HG02623 (cell line): ENCODE measurements at regions not wholly inside any gene's neighbourhood (a gene's known extent, or its start where the extent isn't known, plus 50 kb on each side); places are given as distances from the start of the nearest gene placed in this dataset.
A peak's percentile ranks its signal among the peaks of the same experiment; 100 is the strongest.

ENCODE experiments used
- ATAC-seq: cut with Tn5 transposase; IDR thresholded peaks from one replicate; pipeline ENCODE4 v1.9.1; 2021; ENCODE audit warnings: moderate library complexity; ENCODE audit not compliant: unreplicated experiment

- ATAC-seq: no peak
These were observed 219.8 kb downstream of the ETS1 start for GRCh38 chr11:128367573-128367972.

GRCh38 chr11:128365044-128365443 is 222.3 kb downstream of the ETS1 start:
- ATAC-seq: no peak

GRCh38 chr11:128361451-128362020 is 225.8 kb downstream of the ETS1 start:
- ATAC-seq: no peak

DNA sequence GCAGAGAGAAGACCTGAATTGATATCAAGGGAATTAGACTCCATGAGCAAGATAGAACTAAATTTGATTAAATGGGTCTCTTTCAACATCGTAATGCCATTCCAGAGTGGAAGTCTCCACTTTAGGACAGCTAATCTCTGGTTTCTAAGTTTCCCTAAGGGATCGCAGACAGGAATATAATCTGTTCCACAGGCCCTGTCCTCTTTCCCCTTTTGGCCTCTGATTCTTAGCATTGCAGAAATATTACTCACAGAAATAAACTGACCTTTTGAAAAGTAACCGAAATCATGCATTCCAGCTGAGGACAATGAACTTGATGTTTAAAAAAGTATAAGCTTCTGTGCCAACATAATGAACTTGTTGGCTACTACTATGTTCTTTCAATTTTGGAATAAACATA is 227.8 kb downstream of the ETS1 start:
- no peak for ATAC-seq

GRCh38 chr11:128357073-128357472 is 230.3 kb downstream of the ETS1 start:
- no peak for ATAC-seq

- ATAC-seq: no peak
These were observed 231.8 kb downstream of the ETS1 start for GRCh38 chr11:128355558-128355957.

DNA sequence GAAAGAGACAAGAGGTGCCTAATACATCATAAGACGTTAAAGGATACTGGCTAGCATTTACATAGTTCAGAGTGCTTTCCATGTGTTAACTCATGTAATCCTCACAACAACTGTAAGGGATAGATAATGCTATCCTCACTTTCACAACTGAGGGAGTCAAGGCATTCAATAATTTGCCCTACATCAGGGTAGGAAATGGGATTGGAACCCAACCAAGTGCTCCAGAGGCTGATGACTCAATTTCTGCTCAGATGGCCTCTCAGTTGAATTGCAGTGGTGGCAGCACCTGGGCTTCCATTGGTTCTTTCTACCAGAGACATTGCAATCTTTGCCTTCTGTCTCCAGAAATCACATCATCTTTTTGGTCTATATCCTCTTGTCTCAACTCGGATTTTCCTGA is 232.9 kb downstream of the ETS1 start:
- ATAC-seq: no peak

DNA sequence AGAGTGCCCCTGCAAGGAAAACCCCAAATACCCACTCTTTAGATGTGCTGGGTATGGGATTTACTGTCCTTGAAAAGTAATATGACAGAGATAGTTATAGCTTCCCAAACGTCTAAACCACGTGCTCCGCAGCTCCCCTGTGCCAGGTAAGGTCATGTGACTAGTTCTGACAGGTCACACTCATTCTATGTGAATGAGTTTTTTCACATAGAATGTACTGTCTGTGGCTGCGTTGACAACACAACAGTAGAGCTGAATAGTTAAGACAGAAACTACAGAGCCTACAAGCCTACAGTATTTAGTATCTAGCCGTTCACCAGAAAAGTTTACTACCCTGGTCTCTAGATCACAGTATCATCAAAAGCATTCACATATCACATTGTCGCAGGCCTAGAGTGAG is 236.2 kb downstream of the ETS1 start:
- no peak for ATAC-seq

DNA sequence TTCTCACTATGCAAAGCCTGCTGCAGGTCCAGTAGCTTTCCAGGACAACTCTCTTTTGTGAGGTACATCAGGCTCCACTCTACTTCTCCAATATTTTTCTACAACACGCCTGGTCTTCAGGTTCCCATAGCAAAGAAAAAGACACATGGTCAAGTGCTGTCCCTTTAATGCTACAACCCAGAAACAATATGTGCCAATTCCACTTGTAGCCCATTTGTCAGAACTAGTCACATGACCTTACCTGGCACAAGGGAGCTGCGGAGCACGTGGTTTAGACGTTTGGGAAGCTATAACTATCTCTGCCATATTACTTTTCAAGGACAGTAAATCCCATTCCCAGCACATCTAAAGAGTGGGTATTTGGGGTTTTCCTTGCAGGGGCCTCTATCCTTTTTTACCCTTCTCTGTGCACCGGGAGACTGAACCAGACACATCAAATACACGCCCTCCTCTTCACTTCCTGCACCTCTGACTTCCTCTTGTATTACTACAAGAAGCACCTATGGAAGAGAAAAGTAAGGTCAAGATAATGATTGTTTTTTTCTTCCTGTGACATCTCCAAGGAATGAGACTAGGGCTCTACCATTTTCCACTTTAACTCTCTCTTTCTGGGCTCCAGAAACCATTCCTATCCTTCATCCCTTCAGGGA is 237.6 kb downstream of the ETS1 start:
- ATAC-seq: no peak

DNA sequence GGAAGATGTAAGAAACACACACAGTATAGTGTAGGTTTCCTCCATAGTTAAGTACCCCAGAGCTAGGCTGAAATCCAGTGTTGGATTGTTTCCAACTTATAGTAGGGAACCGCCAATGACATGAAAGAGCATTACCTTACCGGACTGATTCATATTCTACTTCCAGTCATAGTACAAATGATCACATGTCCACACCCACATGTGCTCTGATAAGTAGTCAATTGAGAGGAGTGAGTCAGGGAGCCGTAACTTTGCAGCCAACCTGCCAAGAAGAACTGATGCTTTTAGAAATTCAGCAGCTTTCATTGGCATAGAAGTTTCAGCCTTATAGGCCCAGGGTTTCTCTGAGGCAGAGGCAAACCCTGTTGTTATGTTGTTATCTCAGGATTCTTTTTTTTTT is 240.6 kb downstream of the ETS1 start:
- no peak for ATAC-seq

- ATAC-seq: no peak
These were observed 242.0 kb downstream of the ETS1 start for GRCh38 chr11:128345316-128345715.

- no peak for ATAC-seq
These were observed 243.5 kb downstream of the ETS1 start for GRCh38 chr11:128343870-128344269.

GRCh38 chr11:128343135-128343514 is 244.2 kb downstream of the ETS1 start:
- ATAC-seq: no peak

- ATAC-seq: peak; percentile 90
These were observed 244.7 kb downstream of the ETS1 start for GRCh38 chr11:128342511-128343134.

DNA sequence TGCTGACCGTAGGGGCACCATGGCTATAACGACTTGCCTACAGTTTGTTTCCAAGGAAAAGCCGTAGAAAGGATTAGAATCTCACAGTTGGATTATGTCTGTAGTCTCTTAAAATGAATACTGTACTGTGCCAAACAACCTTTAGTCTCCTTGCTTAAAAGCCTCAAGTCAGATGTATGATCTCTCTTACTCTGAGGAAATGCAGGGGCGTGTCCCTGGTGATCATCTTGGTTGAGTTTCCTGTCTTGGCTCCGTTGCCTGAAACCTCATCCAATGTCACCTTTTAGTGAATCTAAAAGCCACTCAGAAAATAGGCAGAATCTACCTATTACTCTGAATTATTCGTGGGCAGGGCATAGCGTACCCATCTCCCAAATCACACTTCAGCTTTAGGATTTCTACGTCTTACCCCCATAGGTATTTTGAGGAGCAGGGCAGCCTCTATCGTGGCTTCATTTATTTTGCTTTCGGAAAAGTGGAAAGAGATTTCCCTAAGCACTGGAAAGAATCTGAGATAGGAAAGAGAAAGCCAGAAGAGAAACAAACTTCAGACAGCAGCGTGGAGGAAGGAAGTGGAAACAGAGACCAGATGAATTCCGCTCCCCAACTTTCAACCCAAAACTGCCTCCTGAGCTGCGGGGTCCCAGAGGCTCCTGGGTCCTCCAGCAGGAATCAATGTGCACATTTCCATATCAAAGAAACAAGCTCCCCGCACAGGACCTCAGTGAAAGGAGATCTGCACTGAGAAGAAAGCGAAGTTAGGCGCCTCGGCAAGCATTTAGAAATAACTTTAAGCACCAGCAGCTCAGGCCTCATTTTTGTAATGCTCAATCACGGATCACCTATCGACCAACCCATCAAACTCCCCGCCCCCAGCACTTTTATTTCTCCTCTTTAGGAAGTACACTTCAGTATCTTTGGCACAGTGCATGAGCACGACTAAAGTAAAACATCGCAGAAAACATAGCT is 245.8 kb downstream of the ETS1 start:
- ATAC-seq: no peak

GRCh38 chr11:128339792-128340191 is 247.6 kb downstream of the ETS1 start:
- ATAC-seq: no peak

- ATAC-seq: no peak
These were observed 248.5 kb downstream of the ETS1 start for GRCh38 chr11:128338811-128339210.

DNA sequence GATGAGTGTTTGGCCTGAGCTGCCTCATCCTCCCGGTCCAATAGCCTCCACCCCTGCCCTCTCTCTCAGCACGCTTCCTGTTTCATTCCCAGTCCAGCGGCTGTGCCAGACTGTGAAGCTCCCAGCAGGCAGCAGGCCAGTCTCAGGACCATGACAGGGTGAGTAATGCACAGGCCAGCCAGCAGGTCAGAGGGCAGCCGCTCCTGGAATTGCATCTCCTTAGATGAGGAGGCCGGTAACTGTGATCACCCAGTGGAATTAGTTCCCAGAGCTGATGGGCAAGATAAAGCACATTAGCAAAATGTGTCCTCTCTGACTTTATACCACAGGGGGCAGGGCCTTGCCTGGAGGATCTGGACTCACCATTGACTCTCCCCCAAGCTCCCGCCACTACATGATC is 251.2 kb downstream of the ETS1 start:
- no peak for ATAC-seq

DNA sequence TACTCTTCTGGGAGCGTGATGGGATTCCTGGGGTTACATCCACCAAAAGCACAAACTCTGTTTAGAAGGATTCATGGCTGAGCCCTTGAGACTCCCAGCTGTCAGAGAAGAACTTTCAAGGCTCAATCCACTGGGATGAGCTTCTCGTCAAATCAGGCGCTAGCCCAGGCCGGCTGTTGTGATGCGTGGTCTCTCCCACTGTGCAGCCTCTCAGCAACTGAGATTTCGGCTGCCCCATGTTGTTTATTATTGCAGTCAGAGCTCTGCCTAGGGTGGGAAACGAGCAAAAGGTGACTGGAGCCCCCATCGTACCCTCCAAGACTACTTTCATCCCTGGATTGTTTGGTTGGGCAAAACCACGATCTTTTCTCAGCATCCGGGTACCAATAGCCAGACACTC is 251.6 kb downstream of the ETS1 start:
- no peak for ATAC-seq

DNA sequence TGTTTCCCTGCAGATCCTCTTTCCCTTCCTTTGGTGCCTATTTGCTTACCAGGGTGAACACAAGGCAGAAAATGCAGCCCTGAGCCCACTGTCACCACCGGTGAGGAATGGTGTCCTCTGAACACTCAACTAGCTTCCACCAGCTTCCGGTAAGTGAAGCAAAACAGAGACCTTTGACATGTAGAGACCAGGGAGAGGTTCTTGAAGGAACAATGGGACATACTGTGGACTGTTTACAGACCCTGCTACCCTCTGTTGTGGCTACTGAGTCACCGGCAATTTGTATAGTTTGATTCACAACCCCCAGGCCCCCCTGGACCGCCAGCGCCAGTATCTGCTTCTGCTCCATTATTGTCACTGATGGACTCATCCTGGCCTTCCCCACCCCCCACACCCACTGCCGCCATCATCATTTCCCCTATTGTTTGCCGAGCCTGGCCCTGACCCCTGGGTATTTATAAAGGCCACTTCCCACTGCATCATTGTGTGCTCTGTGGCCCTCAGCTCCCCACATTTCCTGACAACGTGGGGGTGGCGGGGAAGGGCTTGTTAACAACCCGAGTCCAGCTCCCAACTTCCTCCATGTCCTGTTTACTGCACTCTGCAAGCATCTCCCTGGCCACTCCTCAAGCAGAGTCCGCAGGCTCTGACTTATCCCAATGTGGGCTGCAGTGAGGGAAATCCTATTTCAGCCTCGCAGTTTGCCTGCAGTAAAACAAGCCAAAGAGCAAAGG is 252.9 kb downstream of the ETS1 start:
- ATAC-seq: no peak

DNA sequence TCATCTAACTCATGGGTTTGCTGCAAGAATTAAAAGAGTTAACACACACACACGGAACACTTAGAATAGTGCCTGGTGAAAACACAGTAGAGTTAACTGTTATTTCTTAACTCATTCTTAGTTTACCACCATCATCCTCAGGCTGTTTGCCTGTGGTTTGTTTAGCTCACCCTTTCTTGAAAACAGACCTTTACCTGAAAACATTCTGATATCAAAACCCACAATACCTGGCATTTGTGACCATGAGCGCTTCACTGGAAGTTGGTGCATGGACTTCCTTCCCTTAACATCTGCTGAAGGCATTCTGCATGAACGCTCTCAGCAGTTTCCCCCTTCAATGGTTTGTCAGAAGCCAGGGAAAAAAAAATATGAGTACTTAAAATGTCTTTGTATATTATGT is 256.0 kb downstream of the ETS1 start:
- ATAC-seq: no peak
